ENCODE measurements at regions not wholly inside any gene's neighbourhood (a gene's known extent, or its start where the extent isn't known, plus 50 kb on each side); places are given as distances from the start of the nearest gene placed in this dataset.

DNA sequence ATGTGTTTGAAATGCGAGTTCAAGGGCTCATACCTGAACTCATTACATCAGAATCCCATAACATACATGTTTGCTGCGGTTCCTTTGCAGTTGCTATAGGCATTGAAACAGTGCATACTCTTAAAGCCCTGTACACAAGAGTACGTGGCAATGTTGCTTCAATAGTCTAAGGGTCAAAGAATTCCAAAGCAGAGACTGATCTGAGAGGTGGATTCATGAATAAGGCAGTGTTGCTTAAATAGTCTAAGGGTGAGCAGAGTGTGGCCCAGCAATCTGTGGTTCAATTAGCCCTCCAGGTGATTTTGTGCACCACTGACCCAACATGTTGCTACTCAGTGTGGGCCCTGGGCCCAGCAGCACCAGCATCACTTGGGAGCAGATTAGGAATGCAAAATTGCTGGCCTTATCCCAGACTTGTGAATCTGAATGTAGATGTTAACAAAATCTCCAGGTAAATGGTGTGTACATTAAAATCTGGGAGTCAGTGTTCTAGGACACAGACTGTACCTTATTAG lies 314.7 kb upstream of the UMPS start:
- H3K4me2 ChIP-seq (ENCODE audit: low read length) = no peak overlapping the region
- no TSS peak for BruUV-seq (replicated peaks)
- H3K27ac ChIP-seq (ENCODE audit: low read depth, low read length, poor library complexity, severe bottlenecking) = no peak overlapping the region
- no peak overlapping the region for H2AFZ ChIP-seq (ENCODE audit: low read length)
- intact Hi-C loops (cut with micrococcal nuclease; ENCODE audit: unreplicated experiment) = no loop called here
- H3K36me3 ChIP-seq (ENCODE audit: insufficient read depth, low read length) = no peaks in the 10 kb centered on the region
- H3K79me2 ChIP-seq (ENCODE audit: insufficient read depth, low read depth, low read length) = no peaks in the 10 kb centered on the region
- H3K4me1 ChIP-seq (ENCODE audit: insufficient read depth, low read length, poor library complexity, severe bottlenecking) = no peaks in the 10 kb centered on the region
- POLR2A ChIA-PET = no interaction called here
- no peak for DNase-seq (ENCODE audit: low spot score)
- H3K9me2 ChIP-seq (ENCODE audit: insufficient read depth, low read length) = no peaks in the 10 kb centered on the region
- CTCF ChIA-PET (ENCODE audit: unreplicated experiment) = no interaction called here
- H3K9me3 ChIP-seq (ENCODE audit: low read length) = no peaks in the 10 kb centered on the region
- no peaks in the 10 kb centered on the region for H4K20me1 ChIP-seq (ENCODE audit: insufficient read depth, low read length)
- TF ChIP-seq CTCF (conservative IDR thresholded peaks at IDR 0.05; ENCODE audit: low read length) = no peak
- no peak for TF ChIP-seq EZH2phosphoT487 (IDR thresholded peaks at IDR 0.05; ENCODE audit: borderline replicate concordance, low read depth, low read length)
- H3K4me3 ChIP-seq (ENCODE audit: low read depth, low read length, poor library complexity, severe bottlenecking) = no peak overlapping the region

- H3K4me3 ChIP-seq (ENCODE audit: low read depth, low read length, poor library complexity, severe bottlenecking) = no peak overlapping the region
- H3K27ac ChIP-seq (ENCODE audit: low read depth, low read length, poor library complexity, severe bottlenecking) = no peak overlapping the region
- BruUV-seq (replicated peaks) = no TSS peak
- intact Hi-C loops (cut with micrococcal nuclease; ENCODE audit: unreplicated experiment) = no loop called here
- H3K4me1 ChIP-seq (ENCODE audit: insufficient read depth, low read length, poor library complexity, severe bottlenecking) = no peaks in the 10 kb centered on the region
- no peak overlapping the region for H2AFZ ChIP-seq (ENCODE audit: low read length)
- DNase-seq (ENCODE audit: low spot score) = no peak
- H3K9me2 ChIP-seq (ENCODE audit: insufficient read depth, low read length) = no peaks in the 10 kb centered on the region
- no peaks in the 10 kb centered on the region for H3K79me2 ChIP-seq (ENCODE audit: insufficient read depth, low read depth, low read length)
- ChIA-PET CTCF (ENCODE audit: unreplicated experiment) (no interaction called here), POLR2A (no interaction called here)
- H3K36me3 ChIP-seq (ENCODE audit: insufficient read depth, low read length) = no peaks in the 10 kb centered on the region
- TF ChIP-seq CTCF (conservative IDR thresholded peaks at IDR 0.05; ENCODE audit: low read length) (no peak), EZH2phosphoT487 (IDR thresholded peaks at IDR 0.05; ENCODE audit: borderline replicate concordance, low read depth, low read length) (no peak)
- H3K9me3 ChIP-seq (ENCODE audit: low read length) = no peaks in the 10 kb centered on the region
- H3K4me2 ChIP-seq (ENCODE audit: low read length) = no peak overlapping the region
- H4K20me1 ChIP-seq (ENCODE audit: insufficient read depth, low read length) = no peaks in the 10 kb centered on the region
Observed at GRCh38 chr3:124419303-124419702, 310.9 kb upstream of the UMPS start.

- TF ChIP-seq EZH2phosphoT487 (IDR thresholded peaks at IDR 0.05; ENCODE audit: borderline replicate concordance, low read depth, low read length) (no peak), CTCF (conservative IDR thresholded peaks at IDR 0.05; ENCODE audit: low read length) (no peak)
- ChIA-PET POLR2A (no interaction called here), CTCF (ENCODE audit: unreplicated experiment) (no interaction called here)
- Histone ChIP-seq H2AFZ (ENCODE audit: low read length) (no peak overlapping the region), H3K27ac (ENCODE audit: low read depth, low read length, poor library complexity, severe bottlenecking) (no peak overlapping the region), H3K79me2 (ENCODE audit: insufficient read depth, low read depth, low read length) (no peaks in the 10 kb centered on the region), H3K4me2 (ENCODE audit: low read length) (no peak overlapping the region), H3K4me3 (ENCODE audit: low read depth, low read length, poor library complexity, severe bottlenecking) (no peak overlapping the region), H3K36me3 (ENCODE audit: insufficient read depth, low read length) (no peaks in the 10 kb centered on the region), H3K4me1 (ENCODE audit: insufficient read depth, low read length, poor library complexity, severe bottlenecking) (no peaks in the 10 kb centered on the region), H4K20me1 (ENCODE audit: insufficient read depth, low read length) (no peaks in the 10 kb centered on the region), H3K9me3 (ENCODE audit: low read length) (no peaks in the 10 kb centered on the region), H3K9me2 (ENCODE audit: insufficient read depth, low read length) (no peaks in the 10 kb centered on the region)
- no peak for DNase-seq (ENCODE audit: low spot score)
- no TSS peak for BruUV-seq (replicated peaks)
- intact Hi-C loops (cut with micrococcal nuclease; ENCODE audit: unreplicated experiment) = no loop called here
Observed at GRCh38 chr3:124420392-124420791, 309.9 kb upstream of the UMPS start.

All from OCI-LY7 (cell line).